ENCODE measurements at regions not wholly inside any gene's neighbourhood (a gene's known extent, or its start where the extent isn't known, plus 50 kb on each side); places are given as distances from the start of the nearest gene placed in this dataset.

GRCh38 chr2:65536596-65536995 is 104.2 kb upstream of the SPRED2 start:
- ChIA-PET CTCF (no interaction called here), POLR2A (no interaction called here)
- H3K4me3 ChIP-seq (ENCODE audit: low read depth in 2 of 2, low read length in 2 of 2): no peak overlapping the region
- intact Hi-C loops (cut with micrococcal nuclease; ENCODE audit: unreplicated experiment) (no loop called here), in situ Hi-C loops (cut with HindIII; ENCODE audit: low pct_unique_long_range_greater_than_20kb, low sequenced_read_pairs) (no loop called here)
- no peaks in the 10 kb centered on the region for H3K36me3 ChIP-seq (ENCODE audit: control insufficient read depth, insufficient read depth, low read length)
- no TSS peak for BruUV-seq (replicated peaks)
- H3K27me3 ChIP-seq (ENCODE audit: control insufficient read depth, insufficient read depth, low read length): no peaks in the 10 kb centered on the region
- TF ChIP-seq, protein P1, sequence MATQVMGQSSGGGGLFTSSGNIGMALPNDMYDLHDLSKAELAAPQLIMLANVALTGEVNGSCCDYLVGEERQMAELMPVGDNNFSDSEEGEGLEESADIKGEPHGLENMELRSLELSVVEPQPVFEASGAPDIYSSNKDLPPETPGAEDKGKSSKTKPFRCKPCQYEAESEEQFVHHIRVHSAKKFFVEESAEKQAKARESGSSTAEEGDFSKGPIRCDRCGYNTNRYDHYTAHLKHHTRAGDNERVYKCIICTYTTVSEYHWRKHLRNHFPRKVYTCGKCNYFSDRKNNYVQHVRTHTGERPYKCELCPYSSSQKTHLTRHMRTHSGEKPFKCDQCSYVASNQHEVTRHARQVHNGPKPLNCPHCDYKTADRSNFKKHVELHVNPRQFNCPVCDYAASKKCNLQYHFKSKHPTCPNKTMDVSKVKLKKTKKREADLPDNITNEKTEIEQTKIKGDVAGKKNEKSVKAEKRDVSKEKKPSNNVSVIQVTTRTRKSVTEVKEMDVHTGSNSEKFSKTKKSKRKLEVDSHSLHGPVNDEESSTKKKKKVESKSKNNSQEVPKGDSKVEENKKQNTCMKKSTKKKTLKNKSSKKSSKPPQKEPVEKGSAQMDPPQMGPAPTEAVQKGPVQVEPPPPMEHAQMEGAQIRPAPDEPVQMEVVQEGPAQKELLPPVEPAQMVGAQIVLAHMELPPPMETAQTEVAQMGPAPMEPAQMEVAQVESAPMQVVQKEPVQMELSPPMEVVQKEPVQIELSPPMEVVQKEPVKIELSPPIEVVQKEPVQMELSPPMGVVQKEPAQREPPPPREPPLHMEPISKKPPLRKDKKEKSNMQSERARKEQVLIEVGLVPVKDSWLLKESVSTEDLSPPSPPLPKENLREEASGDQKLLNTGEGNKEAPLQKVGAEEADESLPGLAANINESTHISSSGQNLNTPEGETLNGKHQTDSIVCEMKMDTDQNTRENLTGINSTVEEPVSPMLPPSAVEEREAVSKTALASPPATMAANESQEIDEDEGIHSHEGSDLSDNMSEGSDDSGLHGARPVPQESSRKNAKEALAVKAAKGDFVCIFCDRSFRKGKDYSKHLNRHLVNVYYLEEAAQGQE (IDR thresholded peaks at IDR 0.05; ENCODE audit: insufficient read depth in 1 of 2, low read depth in 2 of 2, low read length in 1 of 2): no peak
- no peak for TF ChIP-seq POLR2AphosphoS5 (IDR thresholded peaks at IDR 0.05; ENCODE audit: low read depth, low read length)
- no peak for TF ChIP-seq TCF7L2 (IDR thresholded peaks at IDR 0.05; ENCODE audit: low read depth, low read length)
- TF ChIP-seq SIN3A (IDR thresholded peaks at IDR 0.05; ENCODE audit: borderline replicate concordance, insufficient read depth, low read depth, low read length): no peak
- TF ChIP-seq, protein P2, sequence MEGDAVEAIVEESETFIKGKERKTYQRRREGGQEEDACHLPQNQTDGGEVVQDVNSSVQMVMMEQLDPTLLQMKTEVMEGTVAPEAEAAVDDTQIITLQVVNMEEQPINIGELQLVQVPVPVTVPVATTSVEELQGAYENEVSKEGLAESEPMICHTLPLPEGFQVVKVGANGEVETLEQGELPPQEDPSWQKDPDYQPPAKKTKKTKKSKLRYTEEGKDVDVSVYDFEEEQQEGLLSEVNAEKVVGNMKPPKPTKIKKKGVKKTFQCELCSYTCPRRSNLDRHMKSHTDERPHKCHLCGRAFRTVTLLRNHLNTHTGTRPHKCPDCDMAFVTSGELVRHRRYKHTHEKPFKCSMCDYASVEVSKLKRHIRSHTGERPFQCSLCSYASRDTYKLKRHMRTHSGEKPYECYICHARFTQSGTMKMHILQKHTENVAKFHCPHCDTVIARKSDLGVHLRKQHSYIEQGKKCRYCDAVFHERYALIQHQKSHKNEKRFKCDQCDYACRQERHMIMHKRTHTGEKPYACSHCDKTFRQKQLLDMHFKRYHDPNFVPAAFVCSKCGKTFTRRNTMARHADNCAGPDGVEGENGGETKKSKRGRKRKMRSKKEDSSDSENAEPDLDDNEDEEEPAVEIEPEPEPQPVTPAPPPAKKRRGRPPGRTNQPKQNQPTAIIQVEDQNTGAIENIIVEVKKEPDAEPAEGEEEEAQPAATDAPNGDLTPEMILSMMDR (IDR thresholded peaks at IDR 0.05): no peak
- no peaks in the 10 kb centered on the region for H3K4me1 ChIP-seq (ENCODE audit: control insufficient read depth, insufficient read depth, low read length)
- no peaks in the 10 kb centered on the region for H3K9me3 ChIP-seq (ENCODE audit: control insufficient read depth, insufficient read depth, low read depth, low read length)
- no peak overlapping the region for H3K27ac ChIP-seq (ENCODE audit: low read length)
- no peak for DNase-seq (ENCODE audit: low read depth, low spot score)
- no peak for ATAC-seq

DNA sequence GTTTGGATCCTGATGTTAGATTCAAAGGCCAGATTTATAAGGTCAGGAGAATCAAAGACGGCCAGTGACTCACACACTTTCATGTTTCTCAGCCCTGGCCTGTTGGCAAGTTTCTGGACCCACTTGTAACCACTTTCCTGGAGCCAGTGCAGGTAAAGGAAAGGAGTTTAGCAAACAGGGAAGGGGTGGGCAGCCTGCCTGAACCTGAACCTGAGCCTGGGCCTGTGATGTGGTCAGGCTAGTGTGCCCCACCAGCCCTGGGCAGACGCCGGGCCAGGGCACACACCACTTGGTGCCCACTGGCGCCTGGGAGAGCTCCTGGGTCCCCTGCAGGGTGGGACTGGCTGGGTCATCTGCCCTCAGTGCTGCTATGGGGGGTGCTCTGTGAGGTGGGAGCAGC is 100.5 kb upstream of the SPRED2 start:
- CTCF ChIA-PET: no interaction called here
- Histone ChIP-seq H3K27ac (ENCODE audit: low read length) (no peak overlapping the region), H3K36me3 (ENCODE audit: control insufficient read depth, insufficient read depth, low read length) (no peaks in the 10 kb centered on the region), H3K27me3 (ENCODE audit: control insufficient read depth, insufficient read depth, low read length) (no peaks in the 10 kb centered on the region), H3K4me3 (ENCODE audit: low read depth in 2 of 2, low read length in 2 of 2) (no peak overlapping the region), H3K4me1 (ENCODE audit: control insufficient read depth, insufficient read depth, low read length) (no peaks in the 10 kb centered on the region), H3K9me3 (ENCODE audit: control insufficient read depth, insufficient read depth, low read depth, low read length) (no peaks in the 10 kb centered on the region)
- TF ChIP-seq TCF7L2 (IDR thresholded peaks at IDR 0.05; ENCODE audit: low read depth, low read length) (no peak), POLR2AphosphoS5 (IDR thresholded peaks at IDR 0.05; ENCODE audit: low read depth, low read length) (no peak), SIN3A (IDR thresholded peaks at IDR 0.05; ENCODE audit: borderline replicate concordance, insufficient read depth, low read depth, low read length) (no peak)
- TF ChIP-seq, protein P1 (IDR thresholded peaks at IDR 0.05; ENCODE audit: insufficient read depth in 1 of 2, low read depth in 2 of 2, low read length in 1 of 2): no peak
- TF ChIP-seq, protein P2 (IDR thresholded peaks at IDR 0.05): no peak
- intact Hi-C loops (cut with micrococcal nuclease; ENCODE audit: unreplicated experiment) (no loop called here), in situ Hi-C loops (cut with HindIII; ENCODE audit: low pct_unique_long_range_greater_than_20kb, low sequenced_read_pairs) (no loop called here)
- DNase-seq (ENCODE audit: low read depth, low spot score) (no peak), ATAC-seq (no peak)
- POLR2A ChIA-PET: no interaction called here
- BruUV-seq (replicated peaks): no TSS peak

Measured in Panc1 (cell line).